Activated CD4-positive, alpha-beta T cell treated with anti-CD3 and anti-CD28 coated beads, Interleukin-2, amount 50 U/mL, for 1 hour (primary cell): ENCODE measurements at regions not wholly inside any gene's neighbourhood (a gene's known extent, or its start where the extent isn't known, plus 50 kb on each side); places are given as distances from the start of the nearest gene placed in this dataset.

ENCODE experiments used
- DNase-seq: peaks from one replicate; pipeline ENCODE4 v3.0.0-alpha.2; 2020

- no peak for DNase-seq
Measured at GRCh38 chr9:91043056-91043810, 241.6 kb downstream of the SYK start.

GRCh38 chr9:91043811-91044175, 242.2 kb downstream of the SYK start:
- DNase-seq = no peak

DNA sequence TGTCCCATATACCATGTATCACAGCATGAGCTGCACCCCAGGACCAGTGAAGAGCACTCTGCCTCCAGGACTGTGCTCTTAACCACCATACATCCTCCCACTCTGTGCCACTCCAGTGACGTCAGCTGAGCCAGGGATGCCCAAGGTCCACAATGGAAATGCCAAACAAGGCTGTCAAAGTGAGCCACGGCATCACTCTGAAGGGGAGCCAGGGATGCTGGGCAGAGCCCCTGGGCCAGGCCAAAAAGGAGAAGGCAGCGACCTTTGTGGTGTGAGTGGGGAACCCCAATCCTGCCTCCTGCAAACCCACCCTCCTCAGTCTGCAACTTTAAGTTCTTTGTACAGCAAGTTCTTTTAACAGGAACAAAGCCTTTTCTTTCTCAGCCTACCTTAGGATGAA, 242.7 kb downstream of the SYK start:
- no peak for DNase-seq

- no peak for DNase-seq
Measured at GRCh38 chr9:91045041-91045440, 243.4 kb downstream of the SYK start.

DNA sequence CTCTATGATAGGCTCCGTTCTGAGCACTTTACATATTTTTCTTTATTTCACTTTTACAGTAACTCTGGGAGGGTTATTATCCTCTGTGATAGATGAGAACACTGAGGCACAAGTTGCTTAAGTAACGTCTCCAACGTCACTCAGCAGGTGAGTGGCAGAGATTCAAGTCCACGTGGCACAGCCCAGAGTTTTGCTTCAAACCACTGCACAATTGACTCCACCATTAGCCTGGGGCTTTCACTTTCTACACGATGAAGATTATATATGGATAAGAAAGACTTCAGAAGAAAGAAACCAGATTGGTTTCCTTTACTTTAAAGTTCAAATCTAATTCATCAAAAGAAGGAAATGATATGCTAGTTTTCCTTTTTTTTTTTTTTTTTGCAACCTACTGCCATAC, 245.9 kb downstream of the SYK start:
- DNase-seq = no peak

GRCh38 chr9:91047993-91048607, 246.5 kb downstream of the SYK start:
- no peak for DNase-seq

DNA sequence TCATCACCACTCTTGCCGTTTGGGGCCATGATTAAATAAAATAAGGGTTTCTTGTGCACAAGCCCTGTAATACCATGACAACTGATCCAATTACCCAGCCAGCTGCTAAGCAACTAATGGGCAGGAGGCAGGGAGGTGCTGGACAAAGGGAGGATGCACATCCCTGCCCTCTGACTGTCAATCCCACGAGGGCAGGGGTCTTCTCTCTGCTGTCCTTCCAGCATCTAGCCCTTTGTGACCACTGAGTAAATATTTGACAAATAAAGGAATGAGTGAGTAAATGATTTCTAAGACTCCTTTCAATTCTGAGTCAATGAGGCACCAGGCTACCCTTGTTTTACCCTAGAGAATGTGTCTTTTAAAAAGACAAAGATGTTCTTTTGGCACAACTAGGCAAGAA, 247.1 kb downstream of the SYK start:
- no peak for DNase-seq

DNA sequence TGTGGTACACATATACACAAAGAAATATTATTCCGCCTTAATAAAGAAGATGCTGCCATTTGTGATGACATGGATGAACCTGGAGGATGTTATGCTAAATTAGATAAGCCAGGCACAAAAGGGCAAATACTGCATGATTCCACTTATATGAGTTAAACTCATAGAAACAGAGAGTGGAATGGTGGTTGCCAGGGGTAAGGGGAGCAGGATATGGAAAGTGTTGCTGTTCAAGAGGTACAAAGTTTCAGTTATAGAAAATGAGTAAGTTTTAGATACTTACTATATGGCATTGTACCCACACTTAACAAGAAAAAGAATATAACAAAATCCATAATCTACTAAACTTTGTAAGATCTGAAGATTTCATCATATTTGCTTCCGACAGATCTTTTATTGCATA, 252.2 kb downstream of the SYK start:
- no peak for DNase-seq

GRCh38 chr9:91055845-91056244, 254.2 kb downstream of the SYK start:
- DNase-seq = no peak

GRCh38 chr9:91056486-91056885, 254.9 kb downstream of the SYK start:
- DNase-seq = no peak

DNA sequence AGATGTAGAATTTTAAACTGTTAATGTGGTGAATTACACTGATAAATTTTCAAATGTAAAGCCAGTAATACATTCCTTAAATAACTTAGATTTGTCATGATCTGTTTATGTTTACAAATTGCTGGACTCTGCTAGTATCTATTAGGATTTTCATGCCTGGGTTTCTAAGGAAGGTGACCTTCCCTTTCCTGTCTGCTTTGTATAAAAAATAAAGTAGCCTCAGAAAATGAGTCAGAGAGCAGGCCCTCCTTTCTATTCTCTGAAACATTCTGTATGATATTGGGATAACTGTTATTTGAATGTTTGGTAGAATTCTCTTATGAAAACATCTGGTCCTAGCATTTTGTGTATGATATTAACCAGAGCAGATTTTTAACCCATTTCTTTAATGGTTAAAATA, 255.3 kb downstream of the SYK start:
- no peak for DNase-seq

DNA sequence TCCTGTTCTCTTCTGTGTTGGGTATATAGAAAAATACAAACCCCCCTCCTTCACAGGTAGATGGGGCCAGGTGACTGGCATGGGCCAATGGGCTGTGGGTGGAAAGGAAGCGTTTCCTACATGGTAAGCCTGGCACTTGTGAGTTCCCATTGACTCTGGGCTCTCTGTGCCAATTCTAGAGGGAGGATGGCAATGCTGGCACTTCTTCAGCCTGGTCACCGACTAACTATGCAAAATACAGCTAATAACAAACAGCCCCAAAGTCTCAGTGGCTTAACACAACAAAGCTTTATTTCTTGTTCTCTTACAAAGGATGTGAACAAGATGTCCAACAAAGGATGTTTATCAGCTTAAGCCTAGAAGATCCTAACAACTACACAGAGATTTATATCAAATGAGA, 258.1 kb downstream of the SYK start:
- DNase-seq = no peak

- no peak for DNase-seq
Measured at GRCh38 chr9:91060520-91061343, 259.1 kb downstream of the SYK start.

DNA sequence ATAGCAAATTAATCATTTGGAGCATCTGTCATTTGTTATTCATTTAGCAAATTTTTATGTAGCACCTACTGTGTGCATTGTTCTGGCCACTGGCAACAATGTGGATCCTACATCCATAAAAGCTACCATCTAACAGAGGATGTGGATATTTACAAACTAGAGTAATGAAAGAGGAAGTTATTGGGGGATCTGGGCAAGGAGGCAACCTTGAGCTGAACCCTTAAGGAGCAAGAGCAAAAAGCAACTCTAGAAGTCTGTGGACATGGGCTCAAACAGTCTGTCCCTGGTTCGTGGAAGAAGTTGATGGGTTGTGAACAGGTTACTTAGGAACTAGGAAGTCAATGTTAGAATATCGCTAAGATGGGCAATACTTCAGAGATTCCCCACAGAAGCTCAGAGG, 259.9 kb downstream of the SYK start:
- no peak for DNase-seq

- no peak for DNase-seq
Measured at GRCh38 chr9:91062281-91062680, 260.7 kb downstream of the SYK start.

GRCh38 chr9:91063471-91063870, 261.9 kb downstream of the SYK start:
- no peak for DNase-seq

DNA sequence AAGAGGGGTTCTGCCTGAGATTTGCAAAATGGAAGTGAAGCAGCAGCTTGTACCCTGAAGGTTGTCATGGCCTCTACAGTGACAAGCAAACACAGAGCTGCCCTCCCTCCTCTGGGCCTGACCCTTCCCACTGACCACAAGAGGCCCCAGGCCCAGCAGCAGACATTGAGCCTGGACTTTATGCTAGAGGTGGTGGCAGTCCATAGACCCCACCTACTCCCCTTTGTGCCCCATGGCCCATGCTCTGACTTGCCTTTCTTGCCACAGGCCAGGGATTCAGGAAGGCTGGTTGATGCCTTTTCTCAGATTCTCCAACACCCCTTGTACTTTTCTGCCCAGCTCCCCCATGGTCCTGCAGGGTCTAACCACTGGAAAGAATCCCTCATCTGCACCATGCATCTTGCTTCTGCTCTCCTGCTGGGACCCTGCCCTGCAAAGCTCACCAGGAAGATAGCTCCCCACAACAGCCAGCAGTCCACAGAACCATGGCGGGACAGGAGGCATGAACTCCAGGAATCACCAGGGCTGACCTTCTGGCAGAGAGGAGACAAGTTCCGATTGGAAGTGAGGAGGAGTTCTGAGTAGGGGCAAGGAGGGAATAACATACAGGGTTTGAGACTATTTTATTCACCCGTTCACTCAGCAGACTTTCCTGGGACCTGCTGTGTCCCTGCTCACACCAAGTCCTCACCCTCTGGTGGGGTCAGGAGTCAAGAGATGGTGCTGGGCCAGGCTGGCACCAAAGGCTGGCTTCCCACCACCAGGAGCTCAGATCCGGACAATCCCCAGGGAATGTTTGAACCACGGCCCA, 263.8 kb downstream of the SYK start:
- DNase-seq = no peak

DNA sequence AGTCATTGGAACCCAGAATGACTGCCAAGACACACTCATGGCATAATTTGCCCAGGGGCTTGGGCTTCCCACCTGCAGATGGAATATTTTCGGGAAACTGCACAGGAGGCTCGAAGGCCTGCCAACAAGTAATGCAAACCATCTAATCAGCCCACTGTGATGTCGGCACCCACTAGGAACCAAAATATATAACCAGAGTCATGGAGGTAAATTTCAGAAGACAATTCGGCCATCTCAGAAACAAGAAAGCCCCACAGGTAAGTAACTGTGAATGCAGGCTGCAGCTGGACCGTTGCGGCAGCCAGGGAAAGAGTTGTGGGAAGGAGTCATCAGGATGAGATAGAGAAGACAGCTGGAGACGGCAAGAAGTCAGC, 264.4 kb downstream of the SYK start:
- DNase-seq = no peak

- DNase-seq = no peak
Measured at GRCh38 chr9:91066856-91067255, 265.2 kb downstream of the SYK start.

DNA sequence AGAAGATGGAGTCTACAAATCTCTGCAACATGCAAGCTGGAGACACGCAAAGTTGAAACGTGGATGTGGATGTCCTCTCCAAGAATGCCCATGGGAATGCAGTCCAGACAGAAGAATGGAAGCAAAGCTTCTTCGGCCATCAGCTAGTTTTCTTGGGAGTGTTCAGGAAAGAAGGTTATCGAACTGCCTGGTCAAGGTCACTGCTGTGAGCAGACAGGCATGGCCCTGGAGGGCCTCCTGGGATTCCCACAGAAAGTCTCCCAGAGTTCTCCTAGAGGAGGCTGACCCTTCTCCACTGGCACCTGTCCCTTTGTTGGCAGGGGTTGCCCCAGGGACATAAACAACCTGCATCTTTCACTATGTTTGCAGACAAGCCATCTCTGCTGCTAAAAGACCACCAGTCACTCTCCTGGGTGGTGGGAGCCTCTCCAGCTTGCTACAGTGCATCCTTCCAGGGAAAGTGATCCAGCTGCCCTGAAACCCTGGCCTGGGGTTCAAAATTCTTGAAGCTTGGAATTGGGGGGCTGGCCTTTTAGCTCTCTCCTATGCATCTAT, 265.8 kb downstream of the SYK start:
- no peak for DNase-seq

DNA sequence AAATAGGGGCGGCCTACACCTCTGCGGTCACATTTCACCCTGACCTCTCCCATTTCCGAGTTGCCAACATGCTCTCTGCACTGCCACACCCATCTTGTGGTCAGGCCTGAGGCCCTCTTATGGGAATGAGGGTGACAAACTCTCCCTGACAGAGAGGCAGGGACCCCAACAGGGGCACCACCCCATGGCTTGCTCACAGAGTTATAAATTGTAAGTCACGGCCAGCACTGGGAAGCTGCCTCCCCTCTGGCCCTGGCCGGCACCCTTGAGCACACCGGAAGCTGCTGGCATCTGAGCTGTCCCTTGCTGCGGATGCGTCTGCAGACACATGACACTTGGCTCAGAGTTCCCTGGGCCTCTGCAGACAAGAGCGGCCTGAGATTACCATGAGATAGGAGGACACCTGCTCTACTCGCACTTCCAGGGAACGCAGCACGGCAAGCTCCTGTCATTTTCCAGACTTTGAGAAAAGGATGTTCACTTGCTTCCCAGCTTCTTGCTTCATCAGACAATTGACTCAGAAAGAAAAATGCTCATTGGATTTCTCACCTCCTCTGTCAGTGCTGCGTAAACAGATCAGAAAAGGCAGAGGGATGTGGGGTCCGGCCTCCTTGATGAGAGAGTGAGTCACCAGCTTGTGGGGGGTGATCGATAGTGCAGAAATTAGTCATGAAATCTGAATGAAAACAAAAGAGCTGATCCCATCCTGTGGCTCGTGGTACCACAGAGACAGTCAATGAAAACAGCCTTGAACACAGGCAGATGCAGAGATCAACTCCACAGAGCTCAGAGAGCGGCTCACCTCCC, 269.8 kb downstream of the SYK start:
- DNase-seq = no peak
